GM10266 (cell line): ENCODE measurements at regions not wholly inside any gene's neighbourhood (a gene's known extent, or its start where the extent isn't known, plus 50 kb on each side); places are given as distances from the start of the nearest gene placed in this dataset.

Experiments used
- DNase-seq: peaks from one replicate; pipeline ENCODE4 v3.0.0; 2012; ENCODE audit errors: extremely low spot score
- TF ChIP-seq, protein P1 (sequence below): IDR thresholded peaks from 2 replicates; pipeline ENCODE4 v1.5.1; 2012; ENCODE audit warnings: mild to moderate bottlenecking, low read depth; ENCODE audit not compliant: control insufficient read depth, insufficient read depth; ENCODE audit errors: missing control alignments

- TF ChIP-seq, protein P1, sequence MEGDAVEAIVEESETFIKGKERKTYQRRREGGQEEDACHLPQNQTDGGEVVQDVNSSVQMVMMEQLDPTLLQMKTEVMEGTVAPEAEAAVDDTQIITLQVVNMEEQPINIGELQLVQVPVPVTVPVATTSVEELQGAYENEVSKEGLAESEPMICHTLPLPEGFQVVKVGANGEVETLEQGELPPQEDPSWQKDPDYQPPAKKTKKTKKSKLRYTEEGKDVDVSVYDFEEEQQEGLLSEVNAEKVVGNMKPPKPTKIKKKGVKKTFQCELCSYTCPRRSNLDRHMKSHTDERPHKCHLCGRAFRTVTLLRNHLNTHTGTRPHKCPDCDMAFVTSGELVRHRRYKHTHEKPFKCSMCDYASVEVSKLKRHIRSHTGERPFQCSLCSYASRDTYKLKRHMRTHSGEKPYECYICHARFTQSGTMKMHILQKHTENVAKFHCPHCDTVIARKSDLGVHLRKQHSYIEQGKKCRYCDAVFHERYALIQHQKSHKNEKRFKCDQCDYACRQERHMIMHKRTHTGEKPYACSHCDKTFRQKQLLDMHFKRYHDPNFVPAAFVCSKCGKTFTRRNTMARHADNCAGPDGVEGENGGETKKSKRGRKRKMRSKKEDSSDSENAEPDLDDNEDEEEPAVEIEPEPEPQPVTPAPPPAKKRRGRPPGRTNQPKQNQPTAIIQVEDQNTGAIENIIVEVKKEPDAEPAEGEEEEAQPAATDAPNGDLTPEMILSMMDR: no peak
- no peak for DNase-seq
Measured at GRCh38 chr6:168782187-168782751, 341.3 kb downstream of the SMOC2 start.

GRCh38 chr6:168778201-168778600 lies 337.2 kb downstream of the SMOC2 start:
- TF ChIP-seq, protein P1: no peak
- no peak for DNase-seq

DNA sequence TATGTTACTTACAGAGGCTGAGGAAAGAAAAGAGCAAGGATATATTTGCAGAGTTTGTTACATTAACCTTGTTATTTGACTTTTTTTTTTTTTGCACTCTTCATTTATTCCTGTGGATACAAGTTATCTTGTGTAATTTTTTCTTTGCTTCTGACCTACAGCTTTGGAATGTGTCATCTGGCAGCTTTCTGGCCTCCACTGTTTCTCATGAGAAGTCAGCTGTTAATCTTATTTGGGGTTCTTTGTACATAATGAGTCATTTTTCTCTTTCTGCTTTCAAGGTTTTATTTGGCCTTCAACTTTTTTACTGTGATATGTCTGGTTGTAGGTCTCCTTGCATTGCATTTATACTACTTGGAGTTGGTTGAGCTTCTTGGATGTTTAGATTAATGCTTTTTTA lies 333.4 kb downstream of the SMOC2 start:
- TF ChIP-seq, protein P1: no peak
- DNase-seq: no peak

GRCh38 chr6:168773788-168774187 lies 332.8 kb downstream of the SMOC2 start:
- TF ChIP-seq, protein P1: no peak
- no peak for DNase-seq

DNA sequence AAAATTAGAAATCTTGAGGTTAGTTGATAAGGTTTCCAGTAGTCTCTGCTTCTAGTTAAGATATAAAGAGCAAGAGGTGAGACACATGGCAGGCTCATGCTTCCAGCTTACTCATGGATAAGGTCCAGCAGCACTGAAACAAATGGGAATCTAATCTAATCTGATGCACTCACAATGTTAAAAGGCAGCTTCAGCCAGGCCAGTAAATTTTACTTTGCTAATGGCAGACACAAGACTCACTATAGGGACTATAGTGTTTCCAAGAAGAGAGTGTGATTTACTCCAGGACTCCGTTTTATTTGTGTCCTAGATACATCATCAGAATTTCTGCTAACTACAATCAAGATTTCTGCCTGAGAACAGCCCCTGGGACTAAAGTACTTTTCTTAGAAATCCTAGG lies 324.8 kb downstream of the SMOC2 start:
- TF ChIP-seq, protein P1: no peak
- DNase-seq: no peak

- TF ChIP-seq, protein P1: no peak
- DNase-seq: no peak
Measured at GRCh38 chr6:168756009-168756634, 315.1 kb downstream of the SMOC2 start.

- no peak for DNase-seq
- TF ChIP-seq, protein P1: no peak
Measured at GRCh38 chr6:168746643-168747042, 305.7 kb downstream of the SMOC2 start.
